RWPE2 (cell line): ENCODE measurements at regions not wholly inside any gene's neighbourhood (a gene's known extent, or its start where the extent isn't known, plus 50 kb on each side); places are given as distances from the start of the nearest gene placed in this dataset.

ENCODE experiments used
- ATAC-seq: fragments of 200-7000 bp; cut with Tn5 transposase; 3 replicates; pipeline ENCODE4 v1.9.1; 2021; ENCODE audit warnings: low read depth
- DNase-seq: peaks from one replicate; pipeline ENCODE4 v3.0.0-alpha.2; 2020; ENCODE audit warnings: low spot score
- H3K27ac ChIP-seq: fragments of 450-650 bp; 2 replicates; pipeline ENCODE4 v1.5.1; 2017; ENCODE audit warnings: mild to moderate bottlenecking; ENCODE audit not compliant: poor library complexity, severe bottlenecking
- H3K27me3 ChIP-seq: fragments of 250-450 bp; sonication (Bioruptor Pico); 2 replicates; pipeline ENCODE4 v1.5.1; 2021; ENCODE audit warnings: mild to moderate bottlenecking, moderate library complexity; ENCODE audit not compliant: insufficient read depth, poor library complexity, severe bottlenecking
- H3K36me3 ChIP-seq: fragments of 250-450 bp; sonication (Bioruptor Pico); 2 replicates; pipeline ENCODE4 v1.5.1; 2020; ENCODE audit warnings: low read depth, mild to moderate bottlenecking, moderate library complexity
- H3K4me1 ChIP-seq: fragments of 250-450 bp; sonication (Bioruptor Pico); 2 replicates; pipeline ENCODE4 v1.5.1; 2021; ENCODE audit warnings: mild to moderate bottlenecking, moderate library complexity; ENCODE audit not compliant: insufficient read depth, poor library complexity, severe bottlenecking
- H3K4me3 ChIP-seq: fragments of 250-450 bp; sonication (Bioruptor Pico); 2 replicates; pipeline ENCODE4 v1.5.1; 2021; ENCODE audit warnings: mild to moderate bottlenecking, moderate library complexity; ENCODE audit not compliant: severe bottlenecking
- H3K9me3 ChIP-seq: fragments of 250-450 bp; sonication (Bioruptor Pico); 2 replicates; pipeline ENCODE4 v1.5.1; 2021; ENCODE audit warnings: mild to moderate bottlenecking, moderate library complexity; ENCODE audit not compliant: severe bottlenecking
- TF ChIP-seq, protein P1 (sequence below): fragments of 450-650 bp; IDR thresholded peaks from one replicate; pipeline ENCODE4 v1.5.1; 2017; ENCODE audit warnings: mild to moderate bottlenecking, moderate library complexity; ENCODE audit not compliant: poor library complexity, severe bottlenecking

DNA sequence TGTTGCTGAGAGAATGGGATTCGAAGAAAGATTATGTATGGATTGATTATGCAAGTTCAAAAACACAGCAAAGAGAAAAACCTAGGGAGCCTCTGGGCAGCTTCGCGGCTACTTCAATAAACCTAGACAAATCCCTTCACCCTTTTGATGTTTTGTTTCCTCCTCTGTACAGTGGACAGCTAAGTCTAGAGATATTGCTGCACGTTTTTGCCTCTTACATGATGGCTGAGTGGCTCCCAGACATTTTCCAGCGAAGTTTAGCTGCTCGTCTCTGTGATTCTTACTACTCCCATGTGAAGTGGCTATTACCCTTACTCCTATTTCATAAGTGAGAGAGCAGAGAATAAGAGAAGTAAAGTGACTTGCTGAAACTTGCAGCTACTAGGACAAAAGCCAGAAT, 695.0 kb upstream of the GRM7 start:
- ATAC-seq (no peak), DNase-seq (no peak)
- H3K9me3 ChIP-seq = peaks cover 2% of the 10 kb centered on the region
- no peaks in the 10 kb centered on the region for H3K27me3 ChIP-seq
- TF ChIP-seq, protein P1, sequence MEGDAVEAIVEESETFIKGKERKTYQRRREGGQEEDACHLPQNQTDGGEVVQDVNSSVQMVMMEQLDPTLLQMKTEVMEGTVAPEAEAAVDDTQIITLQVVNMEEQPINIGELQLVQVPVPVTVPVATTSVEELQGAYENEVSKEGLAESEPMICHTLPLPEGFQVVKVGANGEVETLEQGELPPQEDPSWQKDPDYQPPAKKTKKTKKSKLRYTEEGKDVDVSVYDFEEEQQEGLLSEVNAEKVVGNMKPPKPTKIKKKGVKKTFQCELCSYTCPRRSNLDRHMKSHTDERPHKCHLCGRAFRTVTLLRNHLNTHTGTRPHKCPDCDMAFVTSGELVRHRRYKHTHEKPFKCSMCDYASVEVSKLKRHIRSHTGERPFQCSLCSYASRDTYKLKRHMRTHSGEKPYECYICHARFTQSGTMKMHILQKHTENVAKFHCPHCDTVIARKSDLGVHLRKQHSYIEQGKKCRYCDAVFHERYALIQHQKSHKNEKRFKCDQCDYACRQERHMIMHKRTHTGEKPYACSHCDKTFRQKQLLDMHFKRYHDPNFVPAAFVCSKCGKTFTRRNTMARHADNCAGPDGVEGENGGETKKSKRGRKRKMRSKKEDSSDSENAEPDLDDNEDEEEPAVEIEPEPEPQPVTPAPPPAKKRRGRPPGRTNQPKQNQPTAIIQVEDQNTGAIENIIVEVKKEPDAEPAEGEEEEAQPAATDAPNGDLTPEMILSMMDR = no peak
- no peak overlapping the region for H3K27ac ChIP-seq
- H3K4me3 ChIP-seq = no peak overlapping the region
- H3K4me1 ChIP-seq = no peaks in the 10 kb centered on the region
- no peaks in the 10 kb centered on the region for H3K36me3 ChIP-seq

DNA sequence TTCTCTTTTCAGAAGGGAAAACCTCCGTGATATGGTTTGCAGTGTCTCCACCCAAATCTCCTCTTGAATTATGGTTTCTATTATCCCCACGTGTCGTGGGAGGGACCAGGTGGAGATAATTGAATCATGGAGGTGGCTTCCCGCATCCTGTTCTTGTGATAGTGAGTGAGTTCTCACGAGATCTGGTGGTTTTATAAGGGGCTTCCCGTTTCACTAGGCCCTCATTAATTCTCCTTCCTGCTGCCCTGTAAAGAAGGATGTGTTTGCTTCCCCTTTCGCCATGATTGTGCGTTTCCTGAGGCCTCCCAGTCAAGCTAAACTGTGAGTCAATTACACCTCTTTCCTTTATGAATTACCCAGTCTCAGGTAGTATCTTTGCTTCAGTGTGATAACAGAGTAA, 692.7 kb upstream of the GRM7 start:
- peaks cover 2% of the 10 kb centered on the region for H3K9me3 ChIP-seq
- H3K27me3 ChIP-seq = no peaks in the 10 kb centered on the region
- DNase-seq = no peak
- no peak overlapping the region for H3K27ac ChIP-seq
- TF ChIP-seq, protein P1 = no peak
- H3K4me3 ChIP-seq = no peak overlapping the region
- H3K36me3 ChIP-seq = no peaks in the 10 kb centered on the region
- no peak for ATAC-seq
- no peaks in the 10 kb centered on the region for H3K4me1 ChIP-seq

DNA sequence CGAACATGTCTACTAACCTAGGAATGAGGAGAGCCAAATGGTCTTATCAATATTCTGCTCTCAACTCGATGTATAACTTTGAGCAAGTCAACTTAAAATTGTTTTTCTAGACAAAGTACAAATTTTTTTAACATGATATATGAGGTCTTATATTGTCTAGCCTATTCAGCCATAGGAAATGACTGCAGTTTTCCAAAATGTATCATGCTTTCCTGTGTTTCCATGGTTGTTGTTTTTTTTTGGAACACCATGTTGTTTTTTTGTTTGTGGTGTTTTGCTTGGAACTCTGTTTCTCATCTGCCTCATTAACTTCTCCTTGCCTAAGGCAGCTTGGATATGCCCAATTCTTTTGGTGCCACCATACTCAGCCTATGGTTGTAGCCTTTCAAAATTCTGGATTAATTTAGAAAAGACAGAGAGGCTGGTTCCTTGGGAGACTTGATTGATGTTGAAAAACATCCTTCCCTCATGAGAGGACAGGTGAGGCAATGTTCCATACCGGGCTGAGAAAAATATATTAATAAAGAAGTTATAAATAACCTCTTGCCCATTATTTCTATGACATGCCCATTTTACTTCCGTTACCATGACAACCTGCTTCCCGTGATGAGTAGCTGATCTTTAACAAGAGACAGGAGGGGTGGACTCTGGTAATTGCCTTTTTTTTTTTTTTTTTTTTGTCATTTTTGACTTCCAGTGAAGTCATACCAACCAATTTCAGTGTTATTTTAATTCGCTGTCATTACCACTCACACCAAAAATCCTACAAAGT, 687.9 kb upstream of the GRM7 start:
- DNase-seq = no peak
- Histone ChIP-seq H3K27me3 (no peaks in the 10 kb centered on the region), H3K9me3 (no peaks in the 10 kb centered on the region), H3K27ac (no peak overlapping the region), H3K4me1 (no peaks in the 10 kb centered on the region), H3K4me3 (no peak overlapping the region), H3K36me3 (no peaks in the 10 kb centered on the region)
- TF ChIP-seq, protein P1 = no peak
- no peak for ATAC-seq

DNA sequence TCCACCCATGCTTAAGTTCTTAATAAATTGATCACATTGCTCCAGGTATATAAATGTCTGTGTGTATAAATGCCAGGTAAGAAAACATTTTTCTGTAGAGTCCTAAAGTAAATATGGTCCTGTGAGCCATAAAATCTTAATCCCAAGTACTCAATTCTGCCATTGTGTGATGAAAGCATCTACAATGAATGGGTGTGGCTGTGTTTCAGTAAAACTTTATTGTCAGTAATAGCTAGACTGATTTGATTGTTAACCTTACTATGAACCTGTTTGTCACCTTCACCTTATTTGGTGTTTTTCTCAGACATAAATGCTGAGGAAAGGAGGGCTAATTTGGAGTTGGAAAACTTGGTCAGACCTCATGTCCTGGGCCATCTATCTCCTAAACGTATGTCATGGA, 683.5 kb upstream of the GRM7 start:
- H3K4me1 ChIP-seq = no peaks in the 10 kb centered on the region
- TF ChIP-seq, protein P1 = no peak
- no peaks in the 10 kb centered on the region for H3K27me3 ChIP-seq
- H3K36me3 ChIP-seq = no peaks in the 10 kb centered on the region
- no peak for DNase-seq
- no peak overlapping the region for H3K4me3 ChIP-seq
- no peak overlapping the region for H3K27ac ChIP-seq
- no peak for ATAC-seq
- H3K9me3 ChIP-seq = peaks cover 1% of the 10 kb centered on the region

DNA sequence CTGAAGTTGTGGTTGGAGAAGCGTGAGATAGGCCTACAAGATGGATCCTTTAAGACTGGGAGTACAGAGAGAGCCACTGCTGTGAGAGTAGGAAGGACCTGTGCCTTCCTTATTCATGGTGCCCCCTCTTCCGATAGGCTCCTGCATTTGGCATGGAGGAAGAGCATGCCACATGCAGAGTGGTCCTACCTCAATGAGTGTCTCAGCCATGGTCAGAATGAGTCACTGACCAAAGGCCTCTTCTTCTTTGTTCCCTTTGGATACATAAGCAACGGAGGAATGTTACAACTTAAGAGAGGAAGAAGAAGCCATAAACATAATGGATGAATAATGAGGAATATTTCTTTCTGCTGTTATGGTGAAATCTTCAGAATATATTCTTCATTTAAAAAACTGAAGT, 681.2 kb upstream of the GRM7 start:
- Histone ChIP-seq H3K27me3 (no peaks in the 10 kb centered on the region), H3K4me1 (no peaks in the 10 kb centered on the region), H3K9me3 (peaks cover 1% of the 10 kb centered on the region), H3K27ac (no peak overlapping the region), H3K36me3 (no peaks in the 10 kb centered on the region), H3K4me3 (no peak overlapping the region)
- ATAC-seq = no peak
- TF ChIP-seq, protein P1 = no peak
- DNase-seq = no peak
